ENCODE measurements at regions not wholly inside any gene's neighbourhood (a gene's known extent, or its start where the extent isn't known, plus 50 kb on each side); places are given as distances from the start of the nearest gene placed in this dataset.
A peak's percentile ranks its signal among the peaks of the same experiment; 100 is the strongest.

- TF ChIP-seq, protein P1, sequence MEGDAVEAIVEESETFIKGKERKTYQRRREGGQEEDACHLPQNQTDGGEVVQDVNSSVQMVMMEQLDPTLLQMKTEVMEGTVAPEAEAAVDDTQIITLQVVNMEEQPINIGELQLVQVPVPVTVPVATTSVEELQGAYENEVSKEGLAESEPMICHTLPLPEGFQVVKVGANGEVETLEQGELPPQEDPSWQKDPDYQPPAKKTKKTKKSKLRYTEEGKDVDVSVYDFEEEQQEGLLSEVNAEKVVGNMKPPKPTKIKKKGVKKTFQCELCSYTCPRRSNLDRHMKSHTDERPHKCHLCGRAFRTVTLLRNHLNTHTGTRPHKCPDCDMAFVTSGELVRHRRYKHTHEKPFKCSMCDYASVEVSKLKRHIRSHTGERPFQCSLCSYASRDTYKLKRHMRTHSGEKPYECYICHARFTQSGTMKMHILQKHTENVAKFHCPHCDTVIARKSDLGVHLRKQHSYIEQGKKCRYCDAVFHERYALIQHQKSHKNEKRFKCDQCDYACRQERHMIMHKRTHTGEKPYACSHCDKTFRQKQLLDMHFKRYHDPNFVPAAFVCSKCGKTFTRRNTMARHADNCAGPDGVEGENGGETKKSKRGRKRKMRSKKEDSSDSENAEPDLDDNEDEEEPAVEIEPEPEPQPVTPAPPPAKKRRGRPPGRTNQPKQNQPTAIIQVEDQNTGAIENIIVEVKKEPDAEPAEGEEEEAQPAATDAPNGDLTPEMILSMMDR (IDR thresholded peaks at IDR 0.05; ENCODE audit: insufficient read depth, low read depth, low read length, missing control alignments), result no peak
- no peak overlapping the region for H3K4me3 ChIP-seq (ENCODE audit: low read length)
- no peak for DNase-seq (ENCODE audit: low read depth)
Observed at GRCh38 chr5:27437594-27438200, 399.3 kb upstream of the CDH9 start.

DNA sequence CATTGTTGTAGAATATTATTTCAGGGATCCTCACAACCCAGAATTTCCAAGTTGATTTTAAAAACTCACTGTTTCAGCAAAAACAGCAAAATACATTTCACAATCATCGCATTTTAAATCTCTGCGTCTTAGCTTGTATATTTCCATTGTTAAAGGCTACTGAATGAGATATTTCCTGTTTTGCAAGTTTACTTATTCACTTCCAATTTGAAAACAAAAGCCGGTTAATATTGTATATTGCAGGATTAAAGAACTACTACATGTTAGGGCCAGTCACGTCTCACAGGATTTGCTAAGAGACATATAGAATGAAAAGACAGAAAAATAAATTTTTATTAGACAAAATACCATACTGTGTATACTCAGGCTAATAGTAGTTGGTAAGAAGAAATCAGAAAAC is 395.9 kb upstream of the CDH9 start:
- TF ChIP-seq, protein P1 (IDR thresholded peaks at IDR 0.05; ENCODE audit: insufficient read depth, low read depth, low read length, missing control alignments), result no peak
- H3K4me3 ChIP-seq (ENCODE audit: low read length), result no peak overlapping the region
- DNase-seq (ENCODE audit: low read depth), result peak; percentile 77

DNA sequence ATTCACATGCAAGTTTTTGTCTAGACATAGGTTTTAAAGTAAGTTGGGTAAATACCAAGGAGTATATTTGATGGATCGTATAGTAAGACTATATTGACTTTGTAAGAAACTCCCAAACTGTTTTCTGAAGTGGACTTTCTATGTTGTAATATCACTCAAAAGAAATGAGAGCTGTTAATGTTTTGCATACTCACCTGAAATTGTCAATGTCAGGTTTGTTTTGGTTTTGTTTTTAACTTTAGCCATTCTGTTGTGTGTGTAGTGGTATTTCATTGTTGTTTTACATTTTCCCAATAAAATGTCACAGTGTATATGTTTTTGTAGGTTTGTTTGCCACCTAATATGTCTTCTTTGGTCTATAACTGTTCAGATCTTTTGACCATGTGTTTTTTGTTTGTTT is 375.7 kb upstream of the CDH9 start:
- no peak for DNase-seq (ENCODE audit: low read depth)
- TF ChIP-seq, protein P1 (IDR thresholded peaks at IDR 0.05; ENCODE audit: insufficient read depth, low read depth, low read length, missing control alignments), result no peak
- no peak overlapping the region for H3K4me3 ChIP-seq (ENCODE audit: low read length)

- no peak for DNase-seq (ENCODE audit: low read depth)
- H3K4me3 ChIP-seq (ENCODE audit: low read length), result no peak overlapping the region
- TF ChIP-seq, protein P1 (IDR thresholded peaks at IDR 0.05; ENCODE audit: insufficient read depth, low read depth, low read length, missing control alignments), result no peak
Observed at GRCh38 chr5:27412384-27412783, 374.0 kb upstream of the CDH9 start.

DNA sequence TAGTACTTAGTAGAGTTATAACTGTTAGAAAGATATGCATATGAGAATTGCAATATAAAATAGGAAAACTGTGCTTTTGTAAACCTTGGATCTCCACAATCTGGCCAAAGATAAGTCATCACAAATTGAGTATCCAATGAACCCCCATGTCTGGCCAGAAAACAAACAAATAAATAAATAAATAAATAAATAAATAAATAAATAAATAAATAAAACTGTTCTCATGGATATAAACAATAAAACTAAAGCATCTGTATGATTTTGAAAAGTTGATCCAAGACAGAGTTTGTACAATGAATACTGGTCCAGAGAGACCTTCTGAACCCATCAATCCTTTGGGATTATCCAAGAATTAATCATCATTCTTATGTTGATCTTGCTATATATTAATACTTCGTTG is 367.6 kb upstream of the CDH9 start:
- no peak for DNase-seq (ENCODE audit: low read depth)
- no peak overlapping the region for H3K4me3 ChIP-seq (ENCODE audit: low read length)
- TF ChIP-seq, protein P1 (IDR thresholded peaks at IDR 0.05; ENCODE audit: insufficient read depth, low read depth, low read length, missing control alignments), result no peak

DNA sequence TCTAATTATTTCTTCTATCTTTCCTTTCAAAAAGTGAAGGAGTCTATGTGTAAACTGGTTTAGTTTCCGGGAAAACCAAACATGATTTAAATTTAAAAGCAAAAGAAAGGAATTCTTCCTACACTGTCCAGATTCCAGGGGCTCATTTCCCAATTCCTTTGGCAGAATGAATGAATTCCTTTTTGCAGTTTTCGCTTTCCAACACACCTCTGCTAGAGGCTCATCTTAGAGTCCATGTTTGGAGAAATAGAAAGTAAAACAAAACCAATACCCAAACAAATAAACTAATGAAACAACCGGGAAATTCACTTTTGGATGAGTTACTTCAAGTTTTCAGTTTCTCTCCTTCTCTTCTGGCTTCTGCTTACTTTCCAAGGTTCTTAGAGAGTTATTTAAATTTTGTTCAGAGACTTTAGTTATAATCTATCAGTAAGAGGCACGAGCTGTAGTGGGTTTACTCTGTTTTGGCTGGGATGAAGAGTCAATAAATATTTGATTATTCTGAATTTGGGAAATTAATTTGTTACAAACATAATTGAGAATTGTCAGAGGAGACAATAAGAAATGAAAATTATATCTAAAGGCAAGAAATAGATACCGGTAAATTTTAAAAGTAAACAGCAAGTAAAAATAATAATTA is 365.0 kb upstream of the CDH9 start:
- peak overlapping the region; percentile 1 for H3K4me3 ChIP-seq (ENCODE audit: low read length)
- peak; percentile 12 for DNase-seq (ENCODE audit: low read depth)
- TF ChIP-seq, protein P1 (IDR thresholded peaks at IDR 0.05; ENCODE audit: insufficient read depth, low read depth, low read length, missing control alignments), result no peak

DNA sequence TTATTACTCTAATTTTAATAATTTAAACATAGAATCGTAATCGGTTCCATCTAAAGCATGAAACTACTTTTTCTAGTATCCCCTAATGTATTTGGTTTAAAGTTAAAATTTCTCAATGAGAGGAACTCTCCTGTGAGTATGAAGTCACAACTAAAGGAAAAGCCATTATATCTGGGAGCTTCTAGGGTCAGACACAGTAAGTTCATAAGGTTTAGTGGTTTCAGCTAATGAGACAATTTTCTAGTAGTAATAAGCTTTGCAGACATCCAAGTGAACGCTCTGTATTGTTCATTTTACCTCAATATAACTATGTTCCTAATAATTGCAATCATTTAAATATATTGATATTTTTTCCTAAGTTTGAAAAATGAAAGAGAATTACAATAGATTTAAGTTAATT is 364.4 kb upstream of the CDH9 start:
- TF ChIP-seq, protein P1 (IDR thresholded peaks at IDR 0.05; ENCODE audit: insufficient read depth, low read depth, low read length, missing control alignments), result no peak
- no peak for DNase-seq (ENCODE audit: low read depth)
- no peak overlapping the region for H3K4me3 ChIP-seq (ENCODE audit: low read length)

Measured in epithelial cell of esophagus (primary cell).